ENCODE measurements at regions not wholly inside any gene's neighbourhood (a gene's known extent, or its start where the extent isn't known, plus 50 kb on each side); places are given as distances from the start of the nearest gene placed in this dataset.

DNA sequence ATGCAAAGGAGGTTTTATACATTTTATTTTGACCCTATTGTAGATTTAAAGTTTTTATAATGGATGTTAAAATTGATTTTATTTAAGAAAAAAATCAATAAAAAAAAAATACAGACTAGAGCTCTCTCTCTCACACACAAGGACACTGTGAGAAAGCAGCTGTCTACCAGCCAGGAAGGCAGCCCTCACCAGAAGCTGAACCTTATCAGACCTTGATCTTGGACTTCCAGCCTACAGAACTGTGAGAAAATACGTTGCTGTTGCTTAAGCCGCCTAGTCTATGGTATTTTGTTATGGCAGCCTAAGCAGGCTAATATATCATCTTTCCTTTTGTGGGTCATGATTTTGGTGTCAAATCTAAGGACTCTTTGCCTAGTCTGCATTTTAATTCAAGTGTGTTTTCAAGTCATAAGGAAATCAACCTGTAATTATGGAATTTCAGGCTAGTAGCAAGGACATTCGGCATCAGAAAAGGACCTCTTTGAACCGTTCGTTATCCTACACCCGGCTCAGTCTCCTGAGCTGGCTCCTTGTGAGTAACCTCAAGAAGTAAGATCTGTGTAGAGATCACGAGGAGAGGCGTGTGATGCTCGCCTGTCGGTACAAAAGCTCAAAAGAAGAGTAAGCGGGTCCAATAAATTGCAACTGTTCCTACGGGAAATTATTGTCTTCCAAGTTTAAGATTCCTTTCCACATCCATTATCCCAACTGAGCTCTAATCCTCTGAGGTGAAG is 98.2 kb downstream of the PDCL3 start:
- no peak for DNase-seq (ENCODE audit: low spot score)

DNA sequence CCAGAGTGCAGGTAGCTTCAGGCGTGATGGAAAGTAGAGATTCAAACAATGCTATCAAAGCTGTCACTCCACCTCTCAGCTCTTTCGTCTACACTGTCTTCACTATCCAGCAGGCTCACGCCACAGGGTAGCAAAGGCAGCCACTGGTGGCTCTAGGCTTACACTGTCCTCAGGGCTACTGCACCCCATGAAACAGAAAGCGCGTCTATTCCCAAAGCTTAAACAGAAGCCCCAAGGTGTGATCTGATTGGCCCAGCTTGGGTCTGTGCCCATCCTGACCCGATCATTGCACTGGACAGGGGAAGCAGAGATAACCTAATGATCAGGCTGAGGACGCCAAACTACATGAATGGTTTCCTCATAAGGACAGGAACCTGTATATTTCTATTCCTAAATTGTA is 100.1 kb downstream of the PDCL3 start:
- no peak for DNase-seq (ENCODE audit: low spot score)

DNA sequence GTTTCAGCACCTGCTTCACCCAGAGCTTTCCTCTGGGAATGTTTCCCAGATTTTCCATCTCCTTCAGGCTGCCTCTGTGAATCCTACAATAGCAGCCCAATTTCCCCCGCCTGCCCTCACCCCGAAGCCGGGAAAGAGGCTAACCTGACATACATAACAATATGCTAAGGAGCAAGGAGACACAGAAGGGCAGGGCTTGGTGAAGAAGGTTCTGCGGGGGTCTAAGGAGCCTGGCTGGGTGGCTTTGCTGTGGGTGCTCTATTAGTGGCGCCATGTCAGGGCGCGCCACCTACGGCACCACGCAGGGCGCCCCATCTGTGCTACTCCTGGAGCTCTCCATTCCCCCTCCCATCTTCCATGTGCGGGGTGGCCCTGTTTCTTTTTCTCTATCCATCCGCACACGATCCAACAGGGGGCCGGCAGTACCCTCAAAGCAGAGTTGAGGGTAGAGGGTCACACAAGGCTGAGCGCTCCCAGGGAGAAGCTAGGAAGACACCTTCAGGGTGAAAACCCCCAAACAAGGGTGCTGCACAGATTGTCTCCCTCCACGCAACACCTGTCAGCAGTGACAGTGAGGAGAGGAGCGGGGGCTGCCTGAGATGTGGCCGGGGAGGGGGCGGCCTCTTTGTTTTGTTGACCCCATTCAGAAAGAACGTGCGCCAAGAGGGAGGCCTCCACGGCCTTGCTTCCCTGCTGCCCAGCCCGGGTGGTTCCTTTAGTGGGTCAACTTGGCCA is 101.4 kb downstream of the PDCL3 start:
- DNase-seq (ENCODE audit: low spot score) = no peak

DNA sequence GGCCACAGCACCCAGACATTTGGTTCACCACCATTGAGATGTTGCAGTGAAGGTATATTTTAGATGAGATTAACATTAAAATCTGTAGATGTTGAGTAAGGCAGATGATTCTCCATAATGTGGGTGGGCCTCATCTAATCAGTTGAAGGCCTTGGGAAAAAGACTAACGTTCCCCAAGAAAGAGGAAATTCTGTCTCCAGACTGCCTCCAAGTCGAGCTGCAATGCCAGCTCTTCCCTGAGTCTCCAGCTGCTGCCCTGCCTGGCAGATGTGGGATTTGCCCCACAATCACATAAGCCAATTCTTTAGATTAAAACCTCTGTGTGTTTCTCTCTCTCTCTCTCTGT is 101.9 kb downstream of the PDCL3 start:
- DNase-seq (ENCODE audit: low spot score) = no peak

DNA sequence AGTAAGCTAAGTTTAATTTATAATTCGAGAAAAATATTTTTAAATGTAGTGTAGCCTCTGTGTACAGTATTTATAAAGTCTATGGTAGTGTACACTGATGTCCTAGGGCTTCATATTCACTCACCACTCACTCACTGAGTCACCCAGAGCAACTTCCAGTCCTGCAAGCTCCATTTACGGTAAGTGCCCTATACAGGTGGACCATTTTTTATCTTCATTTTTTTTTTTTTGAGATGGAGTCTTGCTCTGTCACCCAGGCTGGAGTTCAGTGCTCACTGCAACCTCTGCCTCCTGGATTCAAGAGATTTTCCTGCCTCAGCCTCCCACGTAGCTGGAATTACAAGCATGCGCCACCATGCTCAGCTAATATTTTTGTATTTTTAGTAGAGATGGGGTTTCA is 104.2 kb downstream of the PDCL3 start:
- no peak for DNase-seq (ENCODE audit: low spot score)

DNA sequence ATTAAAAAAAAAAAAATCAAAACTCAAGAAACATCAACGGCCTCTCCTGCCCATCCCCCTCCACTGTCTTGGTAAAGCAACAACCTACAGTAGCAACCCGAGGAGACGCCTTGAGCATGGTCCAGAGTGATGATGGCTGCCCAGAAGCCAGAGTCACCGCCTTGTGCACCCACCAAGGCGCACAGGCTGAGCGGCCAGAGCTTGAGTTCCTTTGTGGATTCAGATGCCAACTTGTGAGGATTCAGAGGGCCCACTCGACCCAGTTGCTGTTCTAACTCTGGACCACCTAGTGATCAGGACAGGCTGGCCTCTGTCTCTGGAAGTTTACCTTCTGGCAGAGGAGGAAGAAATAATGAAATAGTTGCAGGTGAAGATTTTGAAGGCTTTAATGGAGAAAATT is 105.0 kb downstream of the PDCL3 start:
- no peak for DNase-seq (ENCODE audit: low spot score)

DNA sequence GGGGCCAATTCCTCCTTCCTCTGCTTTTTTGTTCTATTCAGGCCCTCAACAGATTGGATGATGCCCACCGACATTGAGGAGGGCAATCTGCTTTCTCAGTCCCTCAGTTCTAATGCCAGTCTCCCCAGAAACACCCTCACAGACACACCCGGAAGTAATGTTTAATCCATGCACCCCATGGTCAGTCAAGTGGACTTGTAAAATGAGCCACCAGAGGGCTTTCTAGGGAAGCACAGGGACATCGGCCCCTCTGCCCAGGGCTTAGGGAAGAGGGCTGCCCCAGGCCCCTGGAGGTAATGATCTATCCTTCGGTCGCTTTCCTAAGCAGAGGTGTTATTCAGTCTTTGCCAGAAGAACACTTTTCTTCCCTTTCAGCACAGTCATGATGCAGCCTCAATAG is 107.4 kb downstream of the PDCL3 start:
- DNase-seq (ENCODE audit: low spot score) = no peak

DNA sequence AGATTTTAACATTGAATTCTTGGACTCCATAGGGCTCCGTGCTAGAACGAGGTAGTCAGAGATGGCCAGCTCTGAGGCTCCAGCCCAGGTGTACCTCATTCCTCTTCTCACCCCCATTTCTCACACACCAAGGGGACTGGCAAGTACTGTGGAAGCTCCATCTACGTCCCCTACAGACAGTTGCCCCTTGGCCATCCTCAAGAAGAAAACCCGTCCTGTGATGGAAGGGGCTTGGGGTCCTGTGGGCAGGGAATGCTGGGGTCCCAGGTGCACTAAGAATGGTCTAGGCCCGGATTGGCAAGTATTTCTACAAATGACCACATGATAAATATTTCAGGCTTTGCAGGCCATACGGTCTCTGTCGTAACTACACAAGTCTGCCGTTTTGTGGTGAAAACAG is 110.3 kb downstream of the PDCL3 start:
- DNase-seq (ENCODE audit: low spot score) = no peak

DNA sequence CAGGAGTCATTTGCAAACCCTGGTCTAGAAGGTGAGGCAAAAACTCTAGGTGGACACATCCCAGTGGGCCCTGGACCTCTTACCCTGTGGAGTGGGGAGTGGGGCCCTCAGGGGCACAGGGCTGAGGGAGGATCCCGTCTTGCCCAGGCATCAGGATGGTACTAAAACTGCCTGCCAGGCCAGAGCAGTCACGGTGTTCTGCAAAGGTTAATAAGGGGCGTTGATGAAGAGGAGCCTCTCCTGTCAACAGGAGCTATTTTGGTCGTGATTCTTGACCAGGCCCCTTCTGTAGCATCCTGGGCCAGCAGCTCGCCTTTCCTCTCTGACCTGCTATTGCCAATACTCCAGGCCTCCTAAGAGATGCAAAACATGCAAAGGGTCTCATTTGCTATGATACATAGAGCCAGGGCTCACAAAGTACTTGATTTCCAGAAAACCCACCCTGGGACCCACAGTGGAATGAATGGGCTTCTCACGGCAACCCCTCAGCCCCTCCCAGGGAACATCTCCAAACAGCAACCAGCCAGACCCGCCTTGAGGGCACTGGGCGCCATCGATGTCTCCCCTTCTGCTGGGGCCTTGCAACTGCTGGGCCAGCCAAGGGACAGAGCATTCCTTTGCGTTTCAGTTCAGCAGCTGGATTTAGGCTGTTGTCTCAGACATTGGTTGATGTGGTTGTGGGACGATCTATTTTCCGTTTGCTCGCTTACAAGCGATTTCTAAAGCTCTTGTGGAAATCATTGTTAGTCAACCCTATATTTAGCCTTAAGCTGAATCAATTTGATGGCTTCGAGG is 111.1 kb downstream of the PDCL3 start:
- no peak for DNase-seq (ENCODE audit: low spot score)

DNA sequence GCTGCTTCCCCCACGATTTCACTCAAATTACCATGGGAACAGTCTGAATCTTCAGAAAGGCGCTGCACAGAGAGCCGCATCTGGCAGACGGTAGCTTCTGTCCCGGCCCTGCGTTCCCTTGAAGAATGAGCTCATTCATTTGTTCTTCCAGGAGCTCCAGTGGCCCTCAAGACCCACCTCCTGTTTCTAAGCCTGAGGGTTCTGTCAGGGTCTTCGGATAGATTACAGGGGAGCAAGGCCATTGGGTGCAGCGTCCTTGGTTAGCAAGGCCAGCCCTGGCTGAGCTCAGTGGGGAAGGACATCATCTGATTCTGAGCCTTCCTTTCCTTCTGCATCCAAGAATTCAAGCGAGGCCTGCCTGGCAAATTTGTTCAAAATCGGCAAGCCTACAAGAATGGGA is 111.9 kb downstream of the PDCL3 start:
- no peak for DNase-seq (ENCODE audit: low spot score)

DNA sequence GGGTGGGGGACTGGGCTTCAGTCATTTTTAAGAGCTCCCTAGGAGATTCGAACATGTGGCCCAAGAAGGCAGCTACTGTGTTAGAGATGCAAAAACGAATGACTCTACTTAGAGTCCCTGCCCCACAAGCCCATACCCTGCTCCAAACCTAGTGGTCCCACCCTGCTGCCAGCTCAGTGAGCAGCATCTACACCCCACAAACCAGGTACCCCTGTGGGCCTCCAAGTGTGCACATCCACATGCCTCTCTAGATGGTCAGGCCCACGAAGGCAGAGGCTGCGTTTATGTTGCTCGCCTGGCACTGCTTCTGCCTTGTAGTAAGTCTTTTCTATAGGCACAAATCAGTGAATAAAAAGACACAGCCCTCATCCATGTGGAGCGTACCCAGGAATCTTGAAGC is 112.6 kb downstream of the PDCL3 start:
- no peak for DNase-seq (ENCODE audit: low spot score)

DNA sequence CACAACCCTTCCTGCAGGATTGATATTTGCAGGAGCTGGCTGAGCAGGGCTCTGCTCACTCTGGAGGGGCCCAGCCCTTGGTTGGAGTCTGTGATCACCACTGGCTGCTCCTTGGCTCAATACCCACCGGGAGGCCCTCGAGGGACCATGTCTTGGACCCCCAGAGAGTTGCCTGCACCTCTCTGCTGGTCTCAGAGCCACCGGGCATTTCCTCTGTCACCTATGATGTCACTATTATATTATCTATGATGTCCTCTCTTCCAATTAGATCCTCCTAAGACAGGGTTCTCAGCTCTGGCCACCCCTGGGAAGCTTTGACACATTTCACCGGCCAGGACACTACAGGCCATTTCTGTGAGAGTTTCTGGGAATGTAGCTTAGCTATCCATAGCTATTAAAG is 113.1 kb downstream of the PDCL3 start:
- DNase-seq (ENCODE audit: low spot score) = no peak

DNA sequence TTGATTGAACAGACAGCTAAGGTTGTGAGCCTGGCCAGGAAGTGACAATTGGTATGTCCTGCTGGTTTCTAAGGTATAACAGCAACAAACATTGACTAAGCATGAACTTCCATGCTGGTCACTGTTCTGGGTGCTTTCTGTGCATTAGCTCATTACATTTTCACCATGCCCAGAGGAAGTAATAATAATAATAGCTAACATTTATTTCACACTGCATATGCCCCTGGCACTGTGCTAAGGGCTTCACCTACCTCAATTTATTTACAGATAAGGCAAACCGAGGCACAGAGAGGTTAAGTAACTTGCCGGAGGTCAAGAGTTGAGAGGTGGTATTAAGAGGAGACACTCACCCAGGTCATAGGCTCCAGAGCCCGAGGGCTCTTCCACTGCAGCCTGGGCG is 113.6 kb downstream of the PDCL3 start:
- DNase-seq (ENCODE audit: low spot score) = no peak

DNA sequence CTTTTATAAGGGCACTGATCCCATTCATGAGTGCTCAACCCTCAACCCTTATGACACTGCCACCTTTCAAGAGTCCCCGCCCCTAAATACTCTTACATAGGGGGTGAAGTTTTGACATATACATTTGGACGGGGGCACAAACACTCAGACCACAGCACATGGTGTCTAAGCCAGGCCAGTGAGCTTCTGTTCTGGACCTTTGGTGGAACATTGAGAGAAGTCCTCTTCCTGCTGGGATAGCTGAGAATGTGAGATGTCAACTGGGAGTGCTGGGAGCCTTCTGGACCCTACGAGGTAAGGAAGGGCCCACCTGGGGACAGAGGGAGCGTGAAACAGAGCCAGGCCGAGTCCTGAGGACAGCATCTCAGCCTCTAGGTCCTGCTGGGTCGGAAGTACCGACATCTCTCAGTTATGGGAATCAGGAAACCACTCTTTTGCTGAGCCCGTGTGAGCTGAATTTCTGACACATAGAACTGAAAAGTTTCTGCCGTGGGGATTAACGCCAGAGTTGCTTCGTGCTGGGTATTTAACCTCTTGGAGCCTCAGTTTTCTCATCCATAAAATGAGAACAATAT is 114.9 kb downstream of the PDCL3 start:
- no peak for DNase-seq (ENCODE audit: low spot score)

DNA sequence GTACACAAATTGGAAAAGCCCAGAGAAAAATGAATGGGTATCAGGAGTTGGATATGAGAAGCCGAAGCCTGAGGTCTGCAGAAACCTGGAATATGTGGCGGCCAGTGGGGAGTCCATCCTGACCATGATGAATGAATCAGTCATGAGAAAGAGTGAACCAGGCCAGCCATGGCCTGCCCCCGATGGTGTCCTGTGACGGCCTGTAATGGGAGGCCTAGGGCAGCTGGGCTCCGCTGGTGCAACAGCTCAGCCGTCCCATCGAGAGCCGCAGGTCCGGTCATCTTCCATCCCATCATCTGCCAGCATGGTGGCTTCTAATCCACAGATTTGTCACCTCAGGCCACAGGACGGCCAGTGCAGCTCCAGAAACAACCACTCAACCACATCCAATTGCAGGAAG is 116.4 kb downstream of the PDCL3 start:
- DNase-seq (ENCODE audit: low spot score) = no peak

DNA sequence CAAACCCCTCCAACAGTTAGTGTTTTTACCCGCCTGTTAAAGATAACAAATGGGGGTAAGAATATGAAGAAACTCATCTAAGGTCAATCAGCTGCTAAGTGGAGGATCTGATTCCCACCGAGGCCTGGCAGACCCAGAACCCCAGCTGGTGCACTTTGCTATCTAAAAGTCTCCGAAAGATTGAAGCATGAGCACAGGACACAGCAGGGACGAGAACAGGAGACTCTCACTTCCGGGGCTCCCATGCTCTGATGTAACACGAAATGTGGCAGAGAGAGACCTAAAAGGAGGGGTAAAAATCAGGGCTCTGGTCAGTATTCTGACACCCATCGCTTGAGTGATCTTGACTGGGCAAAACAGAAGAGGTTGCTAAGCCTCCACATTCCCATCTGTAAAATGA is 119.7 kb downstream of the PDCL3 start:
- DNase-seq (ENCODE audit: low spot score) = no peak

DNA sequence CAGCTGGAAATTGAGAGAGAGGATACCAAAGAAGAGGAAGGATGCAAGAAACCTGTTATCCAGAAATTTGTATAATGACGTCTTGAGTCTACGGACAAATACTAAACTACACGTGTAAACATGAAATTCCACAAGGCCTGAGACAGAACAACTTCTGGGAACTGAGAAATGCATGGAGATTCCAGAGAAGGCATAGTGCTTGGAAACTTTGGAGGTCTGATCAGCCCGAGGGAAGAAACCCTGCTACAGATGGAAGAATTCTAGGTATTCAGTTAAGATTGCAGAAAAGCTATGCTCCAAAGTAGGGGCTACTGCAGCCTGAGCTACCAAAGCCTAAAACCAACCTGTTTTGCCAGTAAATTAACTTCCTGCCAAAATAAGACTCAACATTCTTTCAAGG is 120.4 kb downstream of the PDCL3 start:
- DNase-seq (ENCODE audit: low spot score) = no peak

DNA sequence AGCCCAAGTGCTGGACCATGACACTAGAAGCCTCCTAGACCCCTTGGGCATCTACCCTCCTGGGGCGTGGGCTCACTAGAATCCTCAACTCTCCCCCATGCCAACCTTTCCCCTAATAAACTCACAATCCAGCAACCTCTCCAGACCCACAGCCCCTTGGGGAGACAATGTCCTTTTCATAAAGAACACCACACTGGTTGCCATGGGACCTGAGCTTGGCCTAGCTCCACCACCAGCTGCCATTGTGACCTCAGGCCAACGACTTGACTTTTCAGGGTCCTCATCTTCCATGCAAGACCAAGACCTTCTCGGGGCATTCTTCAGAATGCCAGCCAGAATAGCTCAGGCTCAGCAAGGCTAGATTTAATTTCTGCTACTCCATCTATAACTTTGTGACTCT is 128.1 kb upstream of the NPAS2 start:
- DNase-seq (ENCODE audit: low spot score) = no peak

DNA sequence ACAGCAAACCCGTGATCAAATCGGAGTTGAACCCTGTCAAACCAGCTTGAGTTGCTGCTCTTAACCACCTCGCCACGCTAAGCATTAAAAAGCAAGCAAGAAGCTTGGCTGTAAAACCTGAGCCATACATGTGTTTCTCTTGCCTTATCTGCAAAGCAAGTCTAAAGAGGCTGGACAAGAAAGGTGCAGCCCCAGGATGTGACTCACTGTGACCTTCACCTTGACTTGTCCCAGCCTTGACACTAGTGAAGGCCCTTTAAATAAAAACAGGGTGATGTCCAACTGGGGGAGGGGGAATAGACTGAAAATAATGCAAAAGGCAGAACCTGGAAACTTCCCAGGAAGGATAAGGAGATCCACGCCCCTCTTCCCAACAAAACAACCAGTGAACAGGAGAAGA is 127.6 kb upstream of the NPAS2 start:
- DNase-seq (ENCODE audit: low spot score) = no peak

DNA sequence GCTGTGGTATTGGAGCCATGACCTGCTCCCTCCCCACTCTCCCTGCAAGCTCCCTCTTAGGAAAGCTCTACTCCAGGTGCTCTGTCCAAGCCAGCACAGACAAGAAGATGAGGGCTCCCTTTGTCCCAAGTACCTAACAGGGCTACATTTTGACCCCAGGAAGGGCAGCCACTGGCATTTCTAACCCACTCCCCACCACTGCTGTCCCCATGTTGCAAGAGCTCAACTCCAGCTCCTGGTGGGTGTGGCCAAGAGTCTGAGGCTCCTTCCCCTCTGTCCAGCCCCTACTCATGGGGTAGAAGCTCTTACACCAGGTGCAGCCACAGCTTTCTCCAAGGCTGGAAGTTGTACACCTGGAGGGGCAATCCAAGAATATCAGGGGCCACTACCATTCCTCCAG is 127.0 kb upstream of the NPAS2 start:
- no peak for DNase-seq (ENCODE audit: low spot score)

DNA sequence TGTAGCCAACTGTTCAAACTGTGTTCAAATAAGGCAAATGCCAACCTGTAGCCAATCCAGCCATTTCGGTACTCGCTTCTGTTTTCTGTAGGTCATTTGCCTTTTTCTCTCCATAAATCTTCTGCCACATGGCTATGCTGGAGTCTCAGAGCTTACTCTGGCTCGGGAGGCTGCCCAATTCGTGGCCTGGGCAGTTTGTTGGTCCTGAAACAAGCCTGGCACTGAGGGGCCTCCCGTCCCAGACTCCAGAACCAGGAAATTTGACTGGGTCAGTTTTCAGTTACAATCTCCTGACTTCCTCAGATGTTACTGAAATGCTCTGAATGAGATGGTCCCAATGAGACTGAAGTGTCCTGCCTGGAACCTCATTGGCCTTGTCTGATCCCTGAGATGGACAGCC is 120.8 kb upstream of the NPAS2 start:
- DNase-seq (ENCODE audit: low spot score) = peak; percentile 14

DNA sequence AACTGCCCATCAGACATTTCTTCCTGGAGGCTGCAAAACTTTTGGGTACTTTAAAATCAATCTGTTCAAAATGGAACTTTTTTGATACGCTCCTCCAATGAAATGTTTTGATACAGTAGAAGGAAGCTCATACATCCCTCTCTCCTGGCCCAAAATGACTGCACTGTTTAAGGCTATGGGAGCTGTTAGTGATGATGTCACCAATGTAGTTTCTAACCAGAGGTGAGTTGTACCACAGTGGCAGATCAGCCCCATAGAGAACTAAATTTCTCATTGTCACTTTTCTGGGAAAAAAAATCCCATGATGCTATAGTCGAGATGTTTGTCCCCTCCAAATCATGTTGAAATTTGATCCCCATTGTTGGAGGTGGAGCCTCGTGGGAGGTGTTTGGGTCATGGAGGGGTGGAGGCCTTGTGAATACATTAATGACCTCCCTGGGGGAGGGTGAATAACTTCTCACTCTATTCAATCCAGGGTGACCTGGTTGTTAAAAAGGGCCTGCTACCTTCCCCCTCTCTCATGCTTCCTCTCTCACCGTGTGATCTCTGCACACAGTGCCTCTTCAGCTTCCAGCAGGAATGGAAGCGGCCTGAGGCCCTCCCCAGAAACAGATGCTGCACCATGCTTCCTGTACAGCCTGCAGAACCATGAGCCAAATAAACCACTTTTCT is 117.4 kb upstream of the NPAS2 start:
- no peak for DNase-seq (ENCODE audit: low spot score)
